Natural killer cell treated with Interleukin-12 subunit alpha and Interleukin-12 subunit beta and Interleukin-15 and Interleukin-18, amount 100 ng/mL, for 72 hours (primary cell): ENCODE measurements at regions not wholly inside any gene's neighbourhood (a gene's known extent, or its start where the extent isn't known, plus 50 kb on each side); places are given as distances from the start of the nearest gene placed in this dataset.

Experiments
- ATAC-seq, 2 donors: fragments of 150-1000 bp; cut with Tn5 transposase in 1 of 2; sonication (Bioruptor Pico), chemical (Tn5 transposase) in 1 of 2; 2 replicates each; pipeline ENCODE4 v1.10.0; 2021
- DNase-seq: peaks from one replicate; pipeline ENCODE4 v3.0.0; 2022; ENCODE audit warnings: low spot score
- H3K27ac Mint-ChIP-seq, 2 donors: 1 replicate in 1 of 2; 2 replicates in 1 of 2; pipeline ENCODE4 v1.8.0; 2022; ENCODE audit warnings: mixed read lengths in 2 of 2, mild to moderate bottlenecking in 1 of 2, moderate library complexity in 1 of 2
- H3K27me3 Mint-ChIP-seq, 2 donors: 1 replicate in 1 of 2; 2 replicates in 1 of 2; pipeline ENCODE4 v1.8.0; 2022; ENCODE audit warnings: mixed read lengths in 2 of 2
- H3K36me3 Mint-ChIP-seq: one replicate; pipeline ENCODE4 v1.8.0; 2022; ENCODE audit warnings: mixed read lengths
- H3K4me1 Mint-ChIP-seq, 2 donors: 1 replicate in 1 of 2; 2 replicates in 1 of 2; pipeline ENCODE4 v1.8.0; 2022; ENCODE audit warnings: low read depth in 2 of 2, mixed read lengths in 2 of 2, mild to moderate bottlenecking in 1 of 2
- H3K4me3 Mint-ChIP-seq: one replicate; pipeline ENCODE4 v1.8.0; 2022; ENCODE audit warnings: mixed read lengths
- H3K9me3 Mint-ChIP-seq: 2 replicates; pipeline ENCODE4 v1.8.0; 2022; ENCODE audit warnings: mixed read lengths

GRCh38 chr4:116913451-116913850 lies 171.9 kb downstream of the TRAM1L1 start:
- DNase-seq (no peak), ATAC-seq (no peak)
- Mint-ChIP-seq H3K4me3 (no peak overlapping the region), H3K4me1 (no peaks in the 10 kb centered on the region), H3K27me3 (no peaks in the 10 kb centered on the region), H3K9me3 (peaks cover 8% of the 10 kb centered on the region), H3K27ac (no peak overlapping the region), H3K36me3 (peaks cover 6% of the 10 kb centered on the region)

DNA sequence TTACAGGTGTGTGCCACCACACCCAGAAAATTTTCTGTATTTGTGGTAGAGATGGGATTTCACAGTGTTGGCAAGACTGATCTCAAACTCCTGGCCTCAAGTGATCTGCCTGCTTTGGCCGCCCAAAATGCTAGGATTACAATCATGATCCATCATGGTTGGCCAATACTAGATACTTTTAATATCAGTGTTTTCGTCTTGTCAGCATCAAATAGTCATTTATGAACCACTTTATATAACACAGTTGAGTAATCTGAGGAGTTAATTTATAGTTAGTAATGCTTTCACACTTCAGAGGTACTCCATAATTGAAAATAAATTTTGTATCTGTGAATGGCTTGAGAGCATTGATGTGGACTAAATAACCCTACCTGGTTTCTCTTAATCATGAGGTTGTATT lies 178.6 kb downstream of the TRAM1L1 start:
- Mint-ChIP-seq H3K9me3 (peaks cover 24% of the 10 kb centered on the region), H3K27me3 (no peaks in the 10 kb centered on the region), H3K36me3 (peaks cover 5% of the 10 kb centered on the region), H3K27ac (no peak overlapping the region), H3K4me3 (no peak overlapping the region), H3K4me1 (no peaks in the 10 kb centered on the region)
- DNase-seq (no peak), ATAC-seq (no peak)

DNA sequence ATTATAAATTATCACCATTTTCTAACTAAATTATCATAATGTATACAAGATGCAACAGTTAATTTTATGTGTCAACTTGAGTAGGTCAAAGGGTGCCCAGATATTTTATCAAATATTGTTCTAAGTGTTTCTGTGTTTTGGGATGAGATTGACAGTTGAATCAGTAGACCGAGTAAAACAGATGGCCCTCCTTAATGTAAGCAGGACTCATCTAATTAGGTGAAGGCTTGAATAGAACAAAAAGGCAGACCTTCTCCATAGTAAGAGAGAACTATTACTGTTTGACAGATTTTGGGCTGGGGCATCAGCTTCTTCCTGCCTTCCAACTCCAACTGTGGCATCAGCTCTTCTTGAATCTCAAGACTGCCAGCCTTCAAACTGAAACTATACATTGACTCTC lies 185.8 kb downstream of the TRAM1L1 start:
- ATAC-seq = no peak
- DNase-seq = no peak
- Mint-ChIP-seq H3K4me3 (no peak overlapping the region), H3K4me1 (no peaks in the 10 kb centered on the region), H3K27me3 (no peaks in the 10 kb centered on the region), H3K9me3 (peaks cover 13% of the 10 kb centered on the region), H3K36me3 (peaks cover 5% of the 10 kb centered on the region), H3K27ac (no peak overlapping the region)

DNA sequence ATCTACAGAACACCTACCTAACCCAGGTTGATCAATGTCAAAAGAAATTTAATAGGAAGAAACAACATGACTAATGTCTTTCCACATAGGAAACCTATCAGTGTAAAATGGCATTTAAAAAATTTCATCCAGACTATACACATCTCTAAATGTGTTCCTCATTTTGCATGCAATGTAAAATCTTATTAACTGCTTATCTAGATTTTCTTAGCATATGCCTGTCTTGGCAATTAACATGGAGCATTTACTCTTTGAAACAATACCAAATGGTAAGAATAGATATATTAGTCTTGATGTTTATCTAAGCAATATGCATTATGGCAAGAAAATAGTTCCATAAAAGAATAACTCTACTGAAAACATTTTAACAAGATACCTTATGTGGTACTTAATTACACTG lies 199.8 kb downstream of the TRAM1L1 start:
- no peak for ATAC-seq
- H3K4me3 Mint-ChIP-seq = no peak overlapping the region
- no peak for DNase-seq
- H3K9me3 Mint-ChIP-seq = peaks cover 8% of the 10 kb centered on the region
- no peaks in the 10 kb centered on the region for H3K4me1 Mint-ChIP-seq
- H3K36me3 Mint-ChIP-seq = no peaks in the 10 kb centered on the region
- H3K27ac Mint-ChIP-seq = no peak overlapping the region
- H3K27me3 Mint-ChIP-seq = no peaks in the 10 kb centered on the region

GRCh38 chr4:116882503-116882902 lies 202.9 kb downstream of the TRAM1L1 start:
- no peak for ATAC-seq
- Mint-ChIP-seq H3K27ac (no peak overlapping the region), H3K4me3 (no peak overlapping the region), H3K36me3 (no peaks in the 10 kb centered on the region), H3K9me3 (peaks cover 8% of the 10 kb centered on the region), H3K27me3 (no peaks in the 10 kb centered on the region), H3K4me1 (no peaks in the 10 kb centered on the region)
- no peak for DNase-seq

- Mint-ChIP-seq H3K9me3 (peaks cover 8% of the 10 kb centered on the region), H3K4me3 (no peak overlapping the region)
Measured at GRCh38 chr4:116881077-116881476, 204.3 kb downstream of the TRAM1L1 start.

GRCh38 chr4:116880625-116881024 lies 204.8 kb downstream of the TRAM1L1 start:
- H3K36me3 Mint-ChIP-seq = no peaks in the 10 kb centered on the region

More at GRCh38 chr4:116881077-116881476, 204.3 kb downstream of the TRAM1L1 start:
- no peaks in the 10 kb centered on the region for H3K36me3 Mint-ChIP-seq
- H3K27me3 Mint-ChIP-seq = no peaks in the 10 kb centered on the region
- no peak overlapping the region for H3K27ac Mint-ChIP-seq
- H3K4me1 Mint-ChIP-seq = no peaks in the 10 kb centered on the region
- DNase-seq (no peak), ATAC-seq (no peak)

GRCh38 chr4:116878280-116878679 lies 207.1 kb downstream of the TRAM1L1 start:
- Mint-ChIP-seq H3K27ac (no peak overlapping the region), H3K9me3 (peaks cover 3% of the 10 kb centered on the region), H3K36me3 (no peaks in the 10 kb centered on the region), H3K4me1 (no peaks in the 10 kb centered on the region), H3K27me3 (no peaks in the 10 kb centered on the region), H3K4me3 (no peak overlapping the region)
- no peak for ATAC-seq
- no peak for DNase-seq

More at GRCh38 chr4:116880625-116881024, 204.8 kb downstream of the TRAM1L1 start:
- H3K4me3 Mint-ChIP-seq = no peak overlapping the region
- no peak for ATAC-seq
- H3K9me3 Mint-ChIP-seq = peaks cover 8% of the 10 kb centered on the region
- no peak overlapping the region for H3K27ac Mint-ChIP-seq
- no peak for DNase-seq
- no peaks in the 10 kb centered on the region for H3K4me1 Mint-ChIP-seq
- H3K27me3 Mint-ChIP-seq = no peaks in the 10 kb centered on the region

- no peak for ATAC-seq
- Mint-ChIP-seq H3K27ac (no peak overlapping the region), H3K4me3 (no peak overlapping the region), H3K9me3 (peaks cover 3% of the 10 kb centered on the region), H3K4me1 (no peaks in the 10 kb centered on the region), H3K27me3 (no peaks in the 10 kb centered on the region), H3K36me3 (no peaks in the 10 kb centered on the region)
- no peak for DNase-seq
Measured at GRCh38 chr4:116877069-116877468, 208.3 kb downstream of the TRAM1L1 start.

DNA sequence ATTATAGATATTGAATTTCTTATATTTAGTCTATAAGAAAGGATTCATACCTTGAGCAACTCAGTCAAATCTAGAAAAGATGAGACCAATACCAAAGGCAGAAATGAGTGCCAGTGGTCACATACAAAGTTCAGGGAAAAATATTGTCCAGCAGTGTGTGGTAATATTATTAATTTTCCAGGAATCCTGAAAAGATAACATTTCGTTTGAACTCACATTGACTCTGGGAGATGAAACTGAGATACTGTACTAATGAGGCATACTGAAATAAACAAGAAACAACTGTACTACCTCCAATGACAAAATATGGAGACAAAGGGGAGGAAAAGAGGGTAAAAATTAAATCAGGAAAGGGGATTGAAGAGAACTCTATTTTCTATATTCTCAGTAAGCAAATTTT lies 212.4 kb downstream of the TRAM1L1 start:
- Mint-ChIP-seq H3K36me3 (no peaks in the 10 kb centered on the region), H3K9me3 (peaks cover 3% of the 10 kb centered on the region), H3K27me3 (no peaks in the 10 kb centered on the region), H3K4me3 (no peak overlapping the region), H3K4me1 (no peaks in the 10 kb centered on the region), H3K27ac (no peak overlapping the region)
- DNase-seq (no peak), ATAC-seq (no peak)

GRCh38 chr4:116872308-116872707 lies 213.1 kb downstream of the TRAM1L1 start:
- no peaks in the 10 kb centered on the region for H3K36me3 Mint-ChIP-seq
- no peak for DNase-seq
- peaks cover 3% of the 10 kb centered on the region for H3K9me3 Mint-ChIP-seq
- H3K4me1 Mint-ChIP-seq = no peaks in the 10 kb centered on the region
- ATAC-seq = no peak
- no peak overlapping the region for H3K27ac Mint-ChIP-seq
- no peak overlapping the region for H3K4me3 Mint-ChIP-seq
- no peaks in the 10 kb centered on the region for H3K27me3 Mint-ChIP-seq

- H3K27ac Mint-ChIP-seq = no peak overlapping the region
- no peaks in the 10 kb centered on the region for H3K36me3 Mint-ChIP-seq
- H3K9me3 Mint-ChIP-seq = peaks cover 11% of the 10 kb centered on the region
- DNase-seq (no peak), ATAC-seq (no peak)
- H3K4me3 Mint-ChIP-seq = no peak overlapping the region
- no peaks in the 10 kb centered on the region for H3K27me3 Mint-ChIP-seq
- no peaks in the 10 kb centered on the region for H3K4me1 Mint-ChIP-seq
Measured at GRCh38 chr4:116870686-116871085, 214.7 kb downstream of the TRAM1L1 start.

- no peak for ATAC-seq
- no peak overlapping the region for H3K4me3 Mint-ChIP-seq
- H3K27ac Mint-ChIP-seq = no peak overlapping the region
- no peaks in the 10 kb centered on the region for H3K36me3 Mint-ChIP-seq
- H3K9me3 Mint-ChIP-seq = peaks cover 12% of the 10 kb centered on the region
- H3K4me1 Mint-ChIP-seq = no peaks in the 10 kb centered on the region
- DNase-seq = no peak
- H3K27me3 Mint-ChIP-seq = no peaks in the 10 kb centered on the region
Measured at GRCh38 chr4:116866106-116866505, 219.3 kb downstream of the TRAM1L1 start.

GRCh38 chr4:116862592-116862991 lies 222.8 kb downstream of the TRAM1L1 start:
- no peaks in the 10 kb centered on the region for H3K36me3 Mint-ChIP-seq
- peaks cover 13% of the 10 kb centered on the region for H3K9me3 Mint-ChIP-seq
- H3K27me3 Mint-ChIP-seq = no peaks in the 10 kb centered on the region
- no peak overlapping the region for H3K4me3 Mint-ChIP-seq
- H3K4me1 Mint-ChIP-seq = no peaks in the 10 kb centered on the region
- no peak for DNase-seq
- no peak for ATAC-seq
- H3K27ac Mint-ChIP-seq = no peak overlapping the region

GRCh38 chr4:116860891-116861290 lies 224.5 kb downstream of the TRAM1L1 start:
- Mint-ChIP-seq H3K27me3 (no peaks in the 10 kb centered on the region), H3K36me3 (no peaks in the 10 kb centered on the region), H3K4me3 (no peak overlapping the region), H3K27ac (no peak overlapping the region), H3K4me1 (no peaks in the 10 kb centered on the region), H3K9me3 (peaks cover 7% of the 10 kb centered on the region)
- ATAC-seq = no peak
- no peak for DNase-seq
